ENCODE measurements at regions not wholly inside any gene's neighbourhood (a gene's known extent, or its start where the extent isn't known, plus 50 kb on each side); places are given as distances from the start of the nearest gene placed in this dataset.

DNA sequence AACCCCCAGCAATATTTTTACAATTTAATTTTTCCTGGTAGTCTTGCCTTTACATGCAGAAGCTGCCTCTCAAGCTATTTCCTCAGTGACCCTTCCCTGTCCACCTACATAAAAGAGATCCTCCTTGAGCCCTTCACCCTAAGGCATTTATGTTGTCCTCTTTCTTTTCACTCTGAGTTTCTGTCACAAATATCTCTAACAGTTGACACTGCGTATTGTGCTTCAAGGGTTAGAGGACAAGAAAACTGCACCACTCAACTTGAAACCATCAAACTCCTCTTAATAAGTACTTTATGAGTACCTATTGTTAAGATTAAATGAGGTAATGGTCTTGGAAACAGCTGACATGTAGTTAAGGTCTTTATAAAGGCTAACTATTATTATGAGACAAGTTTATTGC is 557.7 kb downstream of the TRHDE start:
- Histone ChIP-seq H2AFZ (ENCODE audit: low read length) (no peak overlapping the region), H3K79me2 (ENCODE audit: insufficient read depth, low read length) (no peaks in the 10 kb centered on the region), H3K9ac (ENCODE audit: low read depth, low read length, poor library complexity, severe bottlenecking) (no peak overlapping the region), H3K4me3 (ENCODE audit: low read length, poor library complexity, severe bottlenecking) (no peak overlapping the region), H3K9me2 (replicated peaks; ENCODE audit: low read depth, low read length) (no peaks in the 10 kb centered on the region), H3K4me1 (ENCODE audit: insufficient read depth, low read length, poor library complexity, severe bottlenecking) (no peaks in the 10 kb centered on the region), H4K20me1 (ENCODE audit: insufficient read depth, low read length, poor library complexity, severe bottlenecking) (no peaks in the 10 kb centered on the region), H3K4me2 (ENCODE audit: low read depth, low read length, poor library complexity, severe bottlenecking) (no peak overlapping the region), H3F3A (ENCODE audit: low read depth) (no peaks in the 10 kb centered on the region), H3K9me3 (ENCODE audit: insufficient read depth, low read depth, low read length) (no peaks in the 10 kb centered on the region), H3K27me3 (ENCODE audit: insufficient read depth, low read length, poor library complexity, severe bottlenecking) (no peaks in the 10 kb centered on the region), H3K36me3 (ENCODE audit: insufficient read depth, low read length) (no peaks in the 10 kb centered on the region)
- TF ChIP-seq EZH2phosphoT487 (IDR thresholded peaks at IDR 0.05; ENCODE audit: borderline replicate concordance) (no peak), CTCF (conservative IDR thresholded peaks at IDR 0.05; ENCODE audit: low read length) (no peak)

DNA sequence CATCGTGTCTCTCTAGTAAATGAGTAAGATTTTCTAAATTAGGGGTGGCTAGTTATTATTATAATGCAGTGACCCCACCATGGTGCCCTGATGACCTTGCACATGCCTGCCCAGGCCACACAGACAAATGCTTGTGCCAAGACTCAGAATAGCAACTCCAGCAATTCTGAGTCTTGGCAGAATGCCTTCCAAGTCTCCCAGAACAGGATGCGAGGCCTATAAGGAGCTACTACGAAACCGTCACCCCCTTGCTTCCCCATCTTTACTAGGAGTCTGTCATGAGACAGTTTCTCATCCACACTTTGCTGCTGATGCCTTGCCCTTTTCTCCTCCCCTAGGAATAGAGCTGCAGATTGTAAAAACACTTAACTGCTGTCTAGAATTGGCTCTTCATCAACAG is 559.9 kb downstream of the TRHDE start:
- Histone ChIP-seq H3F3A (ENCODE audit: low read depth) (no peaks in the 10 kb centered on the region), H3K4me3 (ENCODE audit: low read length, poor library complexity, severe bottlenecking) (no peak overlapping the region), H4K20me1 (ENCODE audit: insufficient read depth, low read length, poor library complexity, severe bottlenecking) (no peaks in the 10 kb centered on the region), H3K9me2 (replicated peaks; ENCODE audit: low read depth, low read length) (no peaks in the 10 kb centered on the region), H3K9ac (ENCODE audit: low read depth, low read length, poor library complexity, severe bottlenecking) (no peak overlapping the region), H3K79me2 (ENCODE audit: insufficient read depth, low read length) (no peaks in the 10 kb centered on the region), H2AFZ (ENCODE audit: low read length) (no peak overlapping the region), H3K4me2 (ENCODE audit: low read depth, low read length, poor library complexity, severe bottlenecking) (no peak overlapping the region), H3K4me1 (ENCODE audit: insufficient read depth, low read length, poor library complexity, severe bottlenecking) (no peaks in the 10 kb centered on the region), H3K27me3 (ENCODE audit: insufficient read depth, low read length, poor library complexity, severe bottlenecking) (no peaks in the 10 kb centered on the region), H3K9me3 (ENCODE audit: insufficient read depth, low read depth, low read length) (no peaks in the 10 kb centered on the region), H3K36me3 (ENCODE audit: insufficient read depth, low read length) (no peaks in the 10 kb centered on the region)
- TF ChIP-seq EZH2phosphoT487 (IDR thresholded peaks at IDR 0.05; ENCODE audit: borderline replicate concordance), result no peak
- TF ChIP-seq CTCF (conservative IDR thresholded peaks at IDR 0.05; ENCODE audit: low read length), result no peak

DNA sequence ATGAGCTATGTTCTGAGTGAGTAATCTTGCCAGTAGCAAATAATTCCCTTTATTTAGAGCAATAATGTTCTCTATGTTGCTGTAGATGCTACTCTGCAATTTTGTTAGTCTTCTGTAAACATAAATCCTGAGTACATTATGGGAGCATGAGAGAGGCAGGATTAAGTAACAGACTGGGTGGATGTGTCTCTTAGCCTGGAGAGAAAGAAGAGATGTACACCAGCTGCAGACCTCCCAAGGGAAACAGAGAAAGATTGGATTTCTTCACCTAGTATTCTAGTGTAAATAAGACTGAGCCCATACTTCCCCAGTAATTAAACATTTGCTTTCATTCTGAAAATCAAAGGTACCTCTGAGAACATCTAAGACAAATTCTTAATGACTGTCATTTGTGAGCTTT is 564.0 kb downstream of the TRHDE start:
- Histone ChIP-seq H3K9ac (ENCODE audit: low read depth, low read length, poor library complexity, severe bottlenecking) (no peak overlapping the region), H3K4me1 (ENCODE audit: insufficient read depth, low read length, poor library complexity, severe bottlenecking) (no peaks in the 10 kb centered on the region), H3F3A (ENCODE audit: low read depth) (no peaks in the 10 kb centered on the region), H3K4me2 (ENCODE audit: low read depth, low read length, poor library complexity, severe bottlenecking) (no peak overlapping the region), H3K9me3 (ENCODE audit: insufficient read depth, low read depth, low read length) (no peaks in the 10 kb centered on the region), H3K79me2 (ENCODE audit: insufficient read depth, low read length) (no peaks in the 10 kb centered on the region), H3K9me2 (replicated peaks; ENCODE audit: low read depth, low read length) (no peaks in the 10 kb centered on the region), H3K36me3 (ENCODE audit: insufficient read depth, low read length) (no peaks in the 10 kb centered on the region), H4K20me1 (ENCODE audit: insufficient read depth, low read length, poor library complexity, severe bottlenecking) (no peaks in the 10 kb centered on the region), H3K27me3 (ENCODE audit: insufficient read depth, low read length, poor library complexity, severe bottlenecking) (no peaks in the 10 kb centered on the region), H2AFZ (ENCODE audit: low read length) (no peak overlapping the region), H3K4me3 (ENCODE audit: low read length, poor library complexity, severe bottlenecking) (no peak overlapping the region)
- TF ChIP-seq EZH2phosphoT487 (IDR thresholded peaks at IDR 0.05; ENCODE audit: borderline replicate concordance), result no peak

GRCh38 chr12:72839696-72840095 is 567.5 kb downstream of the TRHDE start:
- H3K4me2 ChIP-seq (ENCODE audit: low read depth, low read length, poor library complexity, severe bottlenecking), result no peak overlapping the region
- H3K27me3 ChIP-seq (ENCODE audit: insufficient read depth, low read length, poor library complexity, severe bottlenecking), result no peaks in the 10 kb centered on the region
- no peak overlapping the region for H3K9ac ChIP-seq (ENCODE audit: low read depth, low read length, poor library complexity, severe bottlenecking)
- H3K9me2 ChIP-seq (replicated peaks; ENCODE audit: low read depth, low read length), result no peaks in the 10 kb centered on the region
- no peaks in the 10 kb centered on the region for H4K20me1 ChIP-seq (ENCODE audit: insufficient read depth, low read length, poor library complexity, severe bottlenecking)
- no peaks in the 10 kb centered on the region for H3K36me3 ChIP-seq (ENCODE audit: insufficient read depth, low read length)
- H2AFZ ChIP-seq (ENCODE audit: low read length), result no peak overlapping the region
- no peak overlapping the region for H3K4me3 ChIP-seq (ENCODE audit: low read length, poor library complexity, severe bottlenecking)
- no peaks in the 10 kb centered on the region for H3F3A ChIP-seq (ENCODE audit: low read depth)
- H3K9me3 ChIP-seq (ENCODE audit: insufficient read depth, low read depth, low read length), result no peaks in the 10 kb centered on the region
- no peaks in the 10 kb centered on the region for H3K4me1 ChIP-seq (ENCODE audit: insufficient read depth, low read length, poor library complexity, severe bottlenecking)
- TF ChIP-seq CTCF (conservative IDR thresholded peaks at IDR 0.05; ENCODE audit: low read length) (no peak), EZH2phosphoT487 (IDR thresholded peaks at IDR 0.05; ENCODE audit: borderline replicate concordance) (no peak)
- H3K79me2 ChIP-seq (ENCODE audit: insufficient read depth, low read length), result no peaks in the 10 kb centered on the region

Data from Loucy (cell line).